ENCODE measurements at regions not wholly inside any gene's neighbourhood (a gene's known extent, or its start where the extent isn't known, plus 50 kb on each side); places are given as distances from the start of the nearest gene placed in this dataset.
"Not testable (repeated sequence)": the region's sequence is repeated elsewhere in the genome, so short reads cannot be mapped to it uniquely, and the experiment has no call there.

GRCh38 chr6:81344026-81344425 lies 408.5 kb downstream of the TENT5A start:
- H2BK12ac ChIP-seq (ENCODE audit: low read depth, low read length); H2AFZ ChIP-seq (ENCODE audit: low read length); H2BK5ac ChIP-seq (ENCODE audit: low read depth, low read length); H3K4me2 ChIP-seq (ENCODE audit: insufficient read depth in 1 of 2, low read depth in 2 of 2, low read length in 2 of 2); H4K5ac ChIP-seq (ENCODE audit: insufficient read length, low read depth, low read length); H3K14ac ChIP-seq (ENCODE audit: insufficient read length); H3K23me2 ChIP-seq (ENCODE audit: low read depth, low read length); POLR2A ChIA-PET (ENCODE audit: partially characterized antibody); DNase-seq (ENCODE audit: low read depth in 1 of 2, low spot score in 2 of 2); H4K20me1 ChIP-seq (replicated peaks in 1 of 2; ENCODE audit: control insufficient read depth in 1 of 2, insufficient read depth in 2 of 2, low read length in 2 of 2); H4K91ac ChIP-seq (replicated peaks; ENCODE audit: insufficient read length, low read length); H2BK120ac ChIP-seq (replicated peaks; ENCODE audit: low read depth, low read length); H2AK5ac ChIP-seq (ENCODE audit: low read depth, low read length); H3K9me3 ChIP-seq (ENCODE audit: insufficient read depth in 2 of 2, low read depth in 1 of 2, low read length in 1 of 2); H2BK15ac ChIP-seq (ENCODE audit: low read length); CTCF ChIA-PET (ENCODE audit: partially characterized antibody); H3K79me1 ChIP-seq (ENCODE audit: low read depth, low read length); H3K27me3 ChIP-seq (replicated peaks in 1 of 4; ENCODE audit: control insufficient read depth in 3 of 4, extremely low read depth in 1 of 4, insufficient read depth in 3 of 4, low read length in 3 of 4); H4K8ac ChIP-seq (ENCODE audit: extremely low read depth, insufficient read depth, low read length); H3K79me2 ChIP-seq (ENCODE audit: control insufficient read depth in 1 of 2, insufficient read depth in 2 of 2, low read length in 2 of 2); H2BK20ac ChIP-seq (ENCODE audit: low read length); H3K27ac ChIP-seq (ENCODE audit: low read depth, low read length); FAIRE-seq; H3K4me3 ChIP-seq (ENCODE audit: extremely low read depth in 1 of 4, insufficient read depth in 2 of 4, low read depth in 3 of 4, low read length in 4 of 4); H3K18ac ChIP-seq (ENCODE audit: extremely low read depth, low read length); H3K4ac ChIP-seq (replicated peaks; ENCODE audit: insufficient read length, low read depth, low read length); H3K4me1 ChIP-seq (replicated peaks in 1 of 4; ENCODE audit: control insufficient read depth in 3 of 4, insufficient read depth in 4 of 4, low read length in 3 of 4); H3K56ac ChIP-seq (replicated peaks; ENCODE audit: insufficient read length, low read depth, low read length); H3K23ac ChIP-seq (ENCODE audit: insufficient read length); H3K9ac ChIP-seq (replicated peaks in 1 of 4; ENCODE audit: extremely low read depth in 1 of 4, low read depth in 3 of 4, low read length in 3 of 4); H3K36me3 ChIP-seq (ENCODE audit: control insufficient read depth in 2 of 4, insufficient read depth in 4 of 4, low read length in 3 of 4): not testable (repeated sequence)
- WGBS, 2 experiments (ENCODE audit: extremely low coverage in 1 of 2, insufficient coverage in 1 of 2, insufficient read length in 1 of 2, insufficient replicate concordance in 2 of 2, low coverage in 1 of 2, low lambda C conversion rate in 2 of 2, missing lambda C conversion rate in 1 of 2), result 79% methylated on average over 8 of the region's 8 CpGs; no CpG with 5 or more reads in 1 of the 2 experiments

Measured in H1 (cell line).